Brain microvascular endothelial cell (primary cell): ENCODE measurements at regions not wholly inside any gene's neighbourhood (a gene's known extent, or its start where the extent isn't known, plus 50 kb on each side); places are given as distances from the start of the nearest gene placed in this dataset.

Experiments used
- DNase-seq: peaks from one replicate; pipeline ENCODE4 v3.0.0-alpha.2; 2020
- H3K27ac ChIP-seq: fragments of 250-450 bp; sonication (Bioruptor Pico); 2 replicates; pipeline ENCODE4 v1.5.1; 2020; ENCODE audit warnings: mild to moderate bottlenecking, moderate library complexity
- H3K27me3 ChIP-seq: fragments of 250-450 bp; sonication (Bioruptor Pico); replicated peaks from 2 replicates; pipeline ENCODE4 v1.5.1; 2020; ENCODE audit warnings: mild to moderate bottlenecking
- H3K36me3 ChIP-seq: fragments of 250-450 bp; sonication (Bioruptor Pico); replicated peaks from 2 replicates; pipeline ENCODE4 v1.5.1; 2020; ENCODE audit warnings: mild to moderate bottlenecking
- H3K4me3 ChIP-seq: 2 replicates; pipeline ENCODE4 v1.5.1; 2011; ENCODE audit warnings: low read depth, mild to moderate bottlenecking, control low read depth, low read length, moderate library complexity
- in situ Hi-C: cut with HindIII; loops from 2 replicates; pipeline ENCODE4 v1.10.0; 2017; ENCODE audit warnings: low sequenced_read_pairs, low pct_ligation_motif_present
- TF ChIP-seq, protein P1 (sequence below): IDR thresholded peaks from 2 replicates; pipeline ENCODE4 v1.5.1; 2011; ENCODE audit warnings: low read depth, mild to moderate bottlenecking, moderate library complexity, low read length, control low read depth, inconsistent platforms; ENCODE audit errors: missing control alignments

DNA sequence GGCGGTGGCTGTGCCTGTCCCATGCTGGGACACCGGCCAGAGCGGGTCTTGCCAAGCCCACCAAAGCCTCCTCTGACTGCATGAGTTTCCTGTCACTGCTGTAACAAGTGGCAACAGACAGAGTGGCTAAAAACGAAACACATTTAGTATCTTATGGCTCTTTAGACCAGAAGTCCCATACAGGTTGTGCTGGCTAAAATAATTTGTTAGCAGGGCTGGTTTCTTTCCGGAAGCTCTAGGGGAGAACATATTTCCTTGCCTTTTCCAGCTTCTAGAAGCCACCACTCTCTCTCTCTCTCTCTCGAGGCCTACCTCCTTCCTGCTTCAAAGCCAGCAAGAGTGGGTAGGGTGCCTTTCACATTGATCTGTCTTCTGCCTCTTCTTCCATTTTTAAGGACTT lies 171.6 kb upstream of the PLPP4 start:
- Histone ChIP-seq H3K27ac (no peak overlapping the region), H3K36me3 (no peaks in the 10 kb centered on the region), H3K27me3 (no peaks in the 10 kb centered on the region), H3K4me3 (no peak overlapping the region)
- TF ChIP-seq, protein P1, sequence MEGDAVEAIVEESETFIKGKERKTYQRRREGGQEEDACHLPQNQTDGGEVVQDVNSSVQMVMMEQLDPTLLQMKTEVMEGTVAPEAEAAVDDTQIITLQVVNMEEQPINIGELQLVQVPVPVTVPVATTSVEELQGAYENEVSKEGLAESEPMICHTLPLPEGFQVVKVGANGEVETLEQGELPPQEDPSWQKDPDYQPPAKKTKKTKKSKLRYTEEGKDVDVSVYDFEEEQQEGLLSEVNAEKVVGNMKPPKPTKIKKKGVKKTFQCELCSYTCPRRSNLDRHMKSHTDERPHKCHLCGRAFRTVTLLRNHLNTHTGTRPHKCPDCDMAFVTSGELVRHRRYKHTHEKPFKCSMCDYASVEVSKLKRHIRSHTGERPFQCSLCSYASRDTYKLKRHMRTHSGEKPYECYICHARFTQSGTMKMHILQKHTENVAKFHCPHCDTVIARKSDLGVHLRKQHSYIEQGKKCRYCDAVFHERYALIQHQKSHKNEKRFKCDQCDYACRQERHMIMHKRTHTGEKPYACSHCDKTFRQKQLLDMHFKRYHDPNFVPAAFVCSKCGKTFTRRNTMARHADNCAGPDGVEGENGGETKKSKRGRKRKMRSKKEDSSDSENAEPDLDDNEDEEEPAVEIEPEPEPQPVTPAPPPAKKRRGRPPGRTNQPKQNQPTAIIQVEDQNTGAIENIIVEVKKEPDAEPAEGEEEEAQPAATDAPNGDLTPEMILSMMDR: no peak
- no peak for DNase-seq
- in situ Hi-C loops: no loop called here

DNA sequence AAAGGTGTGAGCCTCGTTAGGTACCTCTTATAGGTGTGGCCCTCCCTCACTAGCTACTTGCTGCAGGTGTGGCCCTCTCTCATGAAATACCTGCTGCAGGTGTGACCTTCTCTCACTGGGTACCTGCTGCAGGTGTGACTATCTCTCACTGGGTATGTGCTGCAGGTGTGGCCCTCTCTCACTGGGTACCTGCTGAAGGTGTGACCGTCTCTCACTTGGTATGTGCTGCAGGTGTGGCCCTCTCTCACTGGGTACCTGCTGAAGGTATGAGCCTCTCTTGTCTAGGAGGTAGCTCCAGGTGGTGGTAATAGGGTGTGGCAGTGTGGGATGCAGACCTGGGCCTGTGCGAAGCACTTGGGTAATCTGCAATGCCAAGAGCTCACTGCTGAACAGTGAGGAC lies 170.7 kb upstream of the PLPP4 start:
- in situ Hi-C loops: no loop called here
- Histone ChIP-seq H3K27ac (no peak overlapping the region), H3K36me3 (no peaks in the 10 kb centered on the region), H3K4me3 (no peak overlapping the region), H3K27me3 (no peaks in the 10 kb centered on the region)
- no peak for DNase-seq
- TF ChIP-seq, protein P1: no peak

DNA sequence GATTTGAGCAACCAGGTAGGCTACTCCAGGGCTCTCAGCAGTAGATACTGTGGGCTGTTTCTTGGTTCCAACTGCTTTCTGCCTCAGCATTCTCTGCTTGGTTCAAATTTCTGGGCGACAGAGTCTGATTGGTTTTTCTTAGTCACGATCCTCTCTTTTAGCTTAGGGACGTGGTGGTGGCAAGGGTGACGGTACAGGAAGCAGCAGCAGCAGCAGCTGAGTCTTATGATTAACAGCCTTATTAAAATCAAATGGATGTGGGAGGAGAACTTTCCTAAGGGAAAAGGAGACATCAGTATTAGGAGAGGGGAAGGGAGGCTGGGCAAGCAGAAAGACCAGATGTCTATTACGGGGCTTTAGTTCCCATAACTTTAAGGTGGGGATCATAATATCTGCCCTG lies 156.5 kb upstream of the PLPP4 start:
- H3K27ac ChIP-seq: no peak overlapping the region
- in situ Hi-C loops: no loop called here
- no peaks in the 10 kb centered on the region for H3K36me3 ChIP-seq
- no peak for DNase-seq
- no peak overlapping the region for H3K4me3 ChIP-seq
- no peaks in the 10 kb centered on the region for H3K27me3 ChIP-seq
- TF ChIP-seq, protein P1: no peak

DNA sequence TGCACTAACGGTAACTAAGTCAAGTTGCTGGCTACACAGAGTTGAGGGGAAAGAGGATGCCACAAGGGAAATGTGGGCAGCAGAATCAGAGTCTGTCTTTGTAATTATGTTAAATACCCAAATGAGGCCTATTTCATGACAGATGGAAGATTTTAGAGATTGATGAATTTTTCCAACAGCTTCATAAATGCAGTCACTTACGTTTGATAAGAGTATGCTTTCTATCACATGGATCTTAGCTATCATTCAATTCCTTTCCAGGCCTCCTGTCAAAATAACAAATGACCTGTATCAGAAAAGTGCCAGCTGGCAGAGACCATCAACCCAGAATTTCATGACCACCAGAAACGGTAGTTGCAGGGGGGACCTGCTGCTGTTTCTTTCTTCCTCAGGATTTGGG lies 148.4 kb upstream of the PLPP4 start:
- Histone ChIP-seq H3K4me3 (no peak overlapping the region), H3K27ac (no peak overlapping the region), H3K27me3 (no peaks in the 10 kb centered on the region), H3K36me3 (no peaks in the 10 kb centered on the region)
- TF ChIP-seq, protein P1: no peak
- in situ Hi-C loops: no loop called here
- no peak for DNase-seq

DNA sequence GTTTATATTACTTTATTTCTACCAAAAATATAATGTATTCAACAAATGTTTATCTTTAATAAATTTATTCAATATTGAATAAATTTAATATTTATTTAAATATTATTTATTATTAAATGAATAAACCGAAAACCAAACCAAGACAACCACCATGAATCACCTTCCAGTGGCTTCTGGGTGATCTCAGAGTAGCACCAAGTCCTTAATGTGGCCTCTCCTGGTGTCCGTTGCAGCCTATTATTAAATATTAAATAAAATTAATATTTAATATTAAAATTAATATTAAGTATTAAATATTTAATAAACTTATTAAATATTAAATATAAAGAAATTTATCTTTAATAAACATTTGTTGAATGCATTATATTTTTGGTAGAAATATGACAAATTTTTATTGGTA lies 143.3 kb upstream of the PLPP4 start:
- TF ChIP-seq, protein P1: no peak
- Histone ChIP-seq H3K4me3 (no peak overlapping the region), H3K27me3 (no peaks in the 10 kb centered on the region), H3K36me3 (no peaks in the 10 kb centered on the region), H3K27ac (no peak overlapping the region)
- in situ Hi-C loops: no loop called here
- no peak for DNase-seq

DNA sequence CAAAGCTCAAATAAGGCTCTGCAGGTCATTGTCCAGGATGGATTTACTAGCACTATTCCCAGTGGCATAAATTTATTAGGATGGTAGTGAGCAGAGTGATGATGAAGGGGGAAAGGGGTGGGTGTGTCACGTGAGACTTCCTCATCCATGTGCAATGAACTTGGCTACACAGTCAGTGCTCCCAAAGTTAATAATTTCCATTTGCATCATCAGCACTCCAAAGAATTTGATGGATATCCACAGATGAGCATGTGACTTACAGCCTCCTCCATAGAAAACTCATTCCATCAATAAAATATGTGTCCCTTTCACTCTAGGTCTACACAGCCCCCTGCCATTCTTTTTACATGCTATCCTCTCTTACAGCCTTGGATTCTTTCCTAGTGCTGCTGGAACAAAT lies 142.6 kb upstream of the PLPP4 start:
- no peak for DNase-seq
- H3K4me3 ChIP-seq: no peak overlapping the region
- in situ Hi-C loops: no loop called here
- H3K27me3 ChIP-seq: no peaks in the 10 kb centered on the region
- H3K36me3 ChIP-seq: no peaks in the 10 kb centered on the region
- TF ChIP-seq, protein P1: no peak
- H3K27ac ChIP-seq: no peak overlapping the region
